Activated naive CD8-positive, alpha-beta T cell treated with anti-CD3 and anti-CD28 coated beads, Interleukin-2, amount 50 U/mL, for 24 hours (primary cell): ENCODE measurements at regions not wholly inside any gene's neighbourhood (a gene's known extent, or its start where the extent isn't known, plus 50 kb on each side); places are given as distances from the start of the nearest gene placed in this dataset.

Source experiments
- ATAC-seq: fragments of 150-1000 bp; cut with Tn5 transposase; one replicate; pipeline ENCODE4 v1.10.0; 2021
- DNase-seq: peaks from one replicate; pipeline ENCODE4 v3.0.0; 2021
- H3K27ac Mint-ChIP-seq: one replicate; pipeline ENCODE4 v1.8.0; 2021; ENCODE audit warnings: mild to moderate bottlenecking, mixed read lengths
- H3K27me3 Mint-ChIP-seq: one replicate; pipeline ENCODE4 v1.8.0; 2021; ENCODE audit warnings: mixed read lengths
- H3K36me3 Mint-ChIP-seq: one replicate; pipeline ENCODE4 v1.8.0; 2021; ENCODE audit warnings: low read depth, mixed read lengths
- H3K4me1 Mint-ChIP-seq: one replicate; pipeline ENCODE4 v1.8.0; 2021; ENCODE audit warnings: mixed read lengths
- H3K4me3 Mint-ChIP-seq: one replicate; pipeline ENCODE4 v1.8.0; 2021; ENCODE audit warnings: mild to moderate bottlenecking, moderate library complexity, mixed read lengths
- H3K9me3 Mint-ChIP-seq: one replicate; pipeline ENCODE4 v1.8.0; 2021; ENCODE audit warnings: mixed read lengths

GRCh38 chr15:96422125-96422524 lies 91.6 kb downstream of the NR2F2 start:
- DNase-seq (no peak), ATAC-seq (no peak)
- no peaks in the 10 kb centered on the region for H3K4me1 Mint-ChIP-seq
- H3K27ac Mint-ChIP-seq = no peak overlapping the region
- no peak overlapping the region for H3K4me3 Mint-ChIP-seq
- H3K36me3 Mint-ChIP-seq = no peaks in the 10 kb centered on the region
- H3K27me3 Mint-ChIP-seq = peaks cover 48% of the 10 kb centered on the region
- peaks cover 8% of the 10 kb centered on the region for H3K9me3 Mint-ChIP-seq

- H3K4me1 Mint-ChIP-seq = no peaks in the 10 kb centered on the region
- H3K9me3 Mint-ChIP-seq = peaks cover 8% of the 10 kb centered on the region
- H3K4me3 Mint-ChIP-seq = no peak overlapping the region
- no peaks in the 10 kb centered on the region for H3K36me3 Mint-ChIP-seq
- no peak overlapping the region for H3K27ac Mint-ChIP-seq
- DNase-seq = no peak
- ATAC-seq = no peak
- H3K27me3 Mint-ChIP-seq = peaks cover 24% of the 10 kb centered on the region
Measured at GRCh38 chr15:96424674-96425073, 94.2 kb downstream of the NR2F2 start.

DNA sequence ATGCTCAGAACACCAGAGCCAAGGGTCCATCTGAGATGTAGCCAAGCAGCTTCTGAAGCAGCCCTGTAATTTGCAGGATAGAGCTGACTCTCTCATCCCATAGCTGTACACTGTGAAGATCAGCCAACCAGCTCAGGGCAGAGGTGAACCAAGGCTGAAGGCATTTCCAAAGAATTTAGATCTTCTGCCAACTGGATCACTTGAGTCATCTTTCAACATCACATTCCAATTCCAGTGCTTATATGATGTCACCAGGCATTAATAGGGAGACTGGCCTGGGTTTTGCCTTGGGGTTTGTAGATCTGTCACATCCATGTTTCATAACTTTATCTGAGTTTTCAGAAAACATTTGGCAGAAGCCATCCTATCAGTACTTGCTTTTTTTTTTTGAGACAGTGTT lies 98.2 kb downstream of the NR2F2 start:
- H3K27me3 Mint-ChIP-seq = peaks cover 4% of the 10 kb centered on the region
- DNase-seq = no peak
- no peaks in the 10 kb centered on the region for H3K36me3 Mint-ChIP-seq
- ATAC-seq = no peak
- no peak overlapping the region for H3K27ac Mint-ChIP-seq
- no peak overlapping the region for H3K4me3 Mint-ChIP-seq
- H3K4me1 Mint-ChIP-seq = no peaks in the 10 kb centered on the region
- peaks cover 3% of the 10 kb centered on the region for H3K9me3 Mint-ChIP-seq

GRCh38 chr15:96431786-96432185 lies 101.3 kb downstream of the NR2F2 start:
- no peaks in the 10 kb centered on the region for H3K4me1 Mint-ChIP-seq
- DNase-seq (no peak), ATAC-seq (no peak)
- no peaks in the 10 kb centered on the region for H3K9me3 Mint-ChIP-seq
- H3K4me3 Mint-ChIP-seq = no peak overlapping the region
- no peak overlapping the region for H3K27ac Mint-ChIP-seq
- H3K27me3 Mint-ChIP-seq = peaks cover 3% of the 10 kb centered on the region
- no peaks in the 10 kb centered on the region for H3K36me3 Mint-ChIP-seq

DNA sequence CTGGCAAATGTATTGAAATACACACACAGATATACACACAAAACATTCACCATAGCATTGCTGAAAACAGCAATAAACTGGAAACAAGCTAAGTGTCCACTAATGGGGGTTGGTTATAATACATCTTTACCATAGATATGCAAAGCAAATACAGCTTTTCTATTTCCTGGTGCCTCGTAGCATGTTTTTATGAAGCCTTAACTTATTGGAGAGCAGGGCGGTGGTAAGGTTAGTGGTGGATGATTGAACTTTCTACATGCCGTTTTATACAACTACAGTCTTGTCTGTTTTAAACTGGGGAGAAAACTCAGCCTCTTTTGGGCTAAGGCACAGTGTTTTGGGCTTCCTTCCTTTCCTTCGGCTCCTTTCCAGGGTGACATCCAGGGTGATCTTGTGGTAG lies 104.5 kb downstream of the NR2F2 start:
- Mint-ChIP-seq H3K27me3 (peaks cover 3% of the 10 kb centered on the region), H3K4me1 (no peaks in the 10 kb centered on the region), H3K36me3 (no peaks in the 10 kb centered on the region), H3K27ac (no peak overlapping the region), H3K9me3 (no peaks in the 10 kb centered on the region), H3K4me3 (no peak overlapping the region)
- no peak for DNase-seq
- ATAC-seq = no peak

- Mint-ChIP-seq H3K4me1 (no peaks in the 10 kb centered on the region), H3K4me3 (no peak overlapping the region), H3K27ac (no peak overlapping the region), H3K9me3 (no peaks in the 10 kb centered on the region), H3K27me3 (peaks cover 3% of the 10 kb centered on the region), H3K36me3 (no peaks in the 10 kb centered on the region)
- ATAC-seq = no peak
- DNase-seq = no peak
Measured at GRCh38 chr15:96435841-96436240, 105.3 kb downstream of the NR2F2 start.

- no peak for ATAC-seq
- Mint-ChIP-seq H3K36me3 (no peaks in the 10 kb centered on the region), H3K4me1 (no peaks in the 10 kb centered on the region), H3K27ac (no peak overlapping the region), H3K27me3 (no peaks in the 10 kb centered on the region), H3K4me3 (no peak overlapping the region), H3K9me3 (peaks cover 10% of the 10 kb centered on the region)
- DNase-seq = no peak
Measured at GRCh38 chr15:96440978-96441377, 110.5 kb downstream of the NR2F2 start.

DNA sequence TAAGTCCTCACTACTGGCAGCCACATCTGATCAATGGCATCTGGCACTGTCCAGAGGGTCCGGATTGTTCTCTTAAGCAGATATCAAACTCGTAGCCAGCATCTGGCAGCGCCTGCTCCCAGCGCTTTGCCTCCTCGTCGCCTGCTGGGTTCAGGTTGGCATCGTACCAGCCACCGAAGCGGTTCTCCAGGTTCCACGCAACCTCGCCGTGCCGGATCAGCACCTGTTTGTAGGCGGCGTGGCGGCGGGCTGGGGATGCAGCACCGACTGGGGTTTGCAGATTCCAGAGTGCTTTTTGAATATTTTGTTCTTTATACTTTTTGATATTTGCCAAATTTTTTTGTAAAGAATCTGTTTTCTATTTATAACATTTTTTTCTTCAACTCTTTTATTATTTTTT lies 111.6 kb downstream of the NR2F2 start:
- ATAC-seq = no peak
- peaks cover 10% of the 10 kb centered on the region for H3K9me3 Mint-ChIP-seq
- H3K4me3 Mint-ChIP-seq = no peak overlapping the region
- no peaks in the 10 kb centered on the region for H3K27me3 Mint-ChIP-seq
- DNase-seq = no peak
- H3K4me1 Mint-ChIP-seq = no peaks in the 10 kb centered on the region
- no peaks in the 10 kb centered on the region for H3K36me3 Mint-ChIP-seq
- no peak overlapping the region for H3K27ac Mint-ChIP-seq

DNA sequence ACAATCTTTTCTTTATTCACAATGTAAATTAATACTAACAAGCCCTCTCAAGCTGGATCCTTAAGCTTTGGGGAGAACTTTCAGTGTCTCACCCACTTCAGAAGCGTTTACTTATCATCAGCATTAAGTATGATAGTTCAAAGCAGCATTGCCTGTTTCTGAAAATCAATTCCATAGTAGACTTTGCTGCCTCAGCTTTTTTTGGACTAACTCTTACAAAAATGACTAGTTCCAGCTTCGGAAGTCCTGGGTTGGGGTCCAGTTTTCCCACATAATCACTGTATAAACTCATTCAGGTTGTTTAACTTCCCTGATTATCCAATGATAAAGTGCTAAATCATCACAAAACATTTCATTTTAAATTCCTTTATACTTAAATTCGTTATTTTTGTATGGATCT lies 114.4 kb downstream of the NR2F2 start:
- Mint-ChIP-seq H3K27ac (no peak overlapping the region), H3K4me3 (no peak overlapping the region), H3K4me1 (no peaks in the 10 kb centered on the region), H3K36me3 (no peaks in the 10 kb centered on the region), H3K9me3 (peaks cover 10% of the 10 kb centered on the region), H3K27me3 (peaks cover 7% of the 10 kb centered on the region)
- no peak for DNase-seq
- no peak for ATAC-seq

GRCh38 chr15:96448923-96449322 lies 118.4 kb downstream of the NR2F2 start:
- ATAC-seq = no peak
- no peak overlapping the region for H3K4me3 Mint-ChIP-seq
- H3K27me3 Mint-ChIP-seq = peaks cover 12% of the 10 kb centered on the region
- DNase-seq = no peak
- H3K36me3 Mint-ChIP-seq = no peaks in the 10 kb centered on the region
- H3K27ac Mint-ChIP-seq = no peak overlapping the region
- no peaks in the 10 kb centered on the region for H3K4me1 Mint-ChIP-seq
- H3K9me3 Mint-ChIP-seq = peaks cover 4% of the 10 kb centered on the region

DNA sequence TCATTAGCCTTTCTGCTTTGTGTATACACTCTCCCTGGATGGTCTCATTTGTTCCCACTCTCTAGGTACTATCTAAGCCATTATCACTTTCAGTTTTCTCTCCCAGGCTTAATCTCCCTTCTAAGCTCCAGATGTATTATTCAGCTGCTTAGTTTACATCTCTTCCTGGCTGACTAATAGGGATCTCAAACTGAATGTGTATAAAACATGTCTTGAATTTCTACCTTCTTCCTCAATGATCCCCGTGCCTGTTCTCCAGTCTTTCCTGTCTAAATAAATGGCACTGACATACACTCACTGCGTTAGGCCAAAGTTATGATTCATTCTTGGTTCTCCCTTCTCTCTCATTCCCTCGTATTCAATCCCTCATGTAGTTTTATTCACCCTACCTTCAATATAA lies 127.3 kb downstream of the NR2F2 start:
- Mint-ChIP-seq H3K4me3 (no peak overlapping the region), H3K36me3 (no peaks in the 10 kb centered on the region), H3K27ac (no peak overlapping the region), H3K9me3 (no peaks in the 10 kb centered on the region), H3K27me3 (peaks cover 15% of the 10 kb centered on the region), H3K4me1 (no peaks in the 10 kb centered on the region)
- ATAC-seq (no peak), DNase-seq (no peak)

DNA sequence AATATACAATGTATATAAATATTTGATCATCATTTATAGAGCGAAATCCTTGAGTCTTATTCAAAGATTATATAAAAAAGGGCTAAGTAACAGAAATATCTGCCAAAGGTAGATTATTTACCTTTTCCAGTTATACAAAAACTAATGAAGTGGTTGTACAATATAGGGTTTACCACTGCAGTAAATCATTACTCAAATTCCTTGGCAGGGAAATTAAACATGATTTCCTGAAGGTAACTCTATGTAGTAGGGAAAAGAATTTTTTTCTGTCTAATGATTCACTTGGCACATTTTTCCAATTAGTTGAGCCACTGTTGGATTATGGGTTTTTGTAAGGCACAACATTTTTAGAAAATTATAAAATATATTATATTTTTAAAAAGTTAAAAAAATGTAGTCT lies 129.6 kb downstream of the NR2F2 start:
- no peak overlapping the region for H3K4me3 Mint-ChIP-seq
- H3K4me1 Mint-ChIP-seq = no peaks in the 10 kb centered on the region
- no peaks in the 10 kb centered on the region for H3K9me3 Mint-ChIP-seq

DNA sequence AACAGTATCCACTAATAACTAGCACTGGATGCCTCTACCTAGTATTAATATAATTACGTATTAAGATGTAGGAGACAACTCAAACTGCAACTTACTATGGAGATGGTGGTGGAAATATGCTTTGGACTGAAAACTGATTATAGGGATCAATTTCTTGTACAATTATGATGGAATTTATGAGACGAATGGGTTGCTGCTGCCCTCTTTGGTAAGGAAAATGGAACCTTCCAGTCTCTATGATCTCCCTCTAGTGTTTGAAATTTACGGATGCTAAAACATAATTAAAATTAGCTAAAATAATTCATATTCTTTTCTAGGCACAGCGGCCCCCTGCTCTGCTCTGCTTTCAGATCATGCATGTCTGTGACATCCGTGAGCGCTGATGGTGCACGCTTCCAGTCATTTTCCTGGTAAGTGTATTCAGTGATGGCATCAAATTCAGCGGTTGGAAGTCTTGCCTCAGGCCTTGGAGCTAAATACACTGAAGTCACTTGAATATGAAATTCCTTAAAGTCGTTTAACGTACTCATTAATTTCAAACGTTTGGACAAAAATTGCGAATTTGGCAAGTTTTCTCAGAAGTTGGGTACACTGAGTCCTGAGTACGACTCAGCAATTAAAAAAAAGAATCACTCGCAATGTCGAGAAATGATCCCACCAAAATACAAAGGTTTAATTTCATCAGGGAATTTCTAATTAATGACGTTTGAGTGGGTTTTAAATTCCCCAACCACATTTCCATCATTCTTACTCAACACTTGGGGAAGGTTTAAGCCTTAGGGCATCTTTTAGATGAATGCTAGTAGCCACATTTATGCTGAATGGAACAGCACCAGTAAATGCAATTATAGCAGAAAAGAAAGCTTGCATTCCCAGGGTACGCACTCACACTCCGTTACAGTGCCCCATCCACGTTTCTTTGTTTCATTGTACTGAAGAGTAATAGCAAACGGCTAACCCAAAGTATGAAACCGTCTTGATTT lies 132.6 kb downstream of the NR2F2 start:
- no peaks in the 10 kb centered on the region for H3K4me1 Mint-ChIP-seq
- no peaks in the 10 kb centered on the region for H3K9me3 Mint-ChIP-seq
- no peak overlapping the region for H3K27ac Mint-ChIP-seq
- H3K27me3 Mint-ChIP-seq = peaks cover 6% of the 10 kb centered on the region
- H3K4me3 Mint-ChIP-seq = no peak overlapping the region
- H3K36me3 Mint-ChIP-seq = no peaks in the 10 kb centered on the region
- ATAC-seq (no peak), DNase-seq (no peak)

More for the DNA sequence above, 129.6 kb downstream of the NR2F2 start:
- no peaks in the 10 kb centered on the region for H3K36me3 Mint-ChIP-seq
- peaks cover 10% of the 10 kb centered on the region for H3K27me3 Mint-ChIP-seq
- ATAC-seq (no peak), DNase-seq (no peak)
- H3K27ac Mint-ChIP-seq = no peak overlapping the region

DNA sequence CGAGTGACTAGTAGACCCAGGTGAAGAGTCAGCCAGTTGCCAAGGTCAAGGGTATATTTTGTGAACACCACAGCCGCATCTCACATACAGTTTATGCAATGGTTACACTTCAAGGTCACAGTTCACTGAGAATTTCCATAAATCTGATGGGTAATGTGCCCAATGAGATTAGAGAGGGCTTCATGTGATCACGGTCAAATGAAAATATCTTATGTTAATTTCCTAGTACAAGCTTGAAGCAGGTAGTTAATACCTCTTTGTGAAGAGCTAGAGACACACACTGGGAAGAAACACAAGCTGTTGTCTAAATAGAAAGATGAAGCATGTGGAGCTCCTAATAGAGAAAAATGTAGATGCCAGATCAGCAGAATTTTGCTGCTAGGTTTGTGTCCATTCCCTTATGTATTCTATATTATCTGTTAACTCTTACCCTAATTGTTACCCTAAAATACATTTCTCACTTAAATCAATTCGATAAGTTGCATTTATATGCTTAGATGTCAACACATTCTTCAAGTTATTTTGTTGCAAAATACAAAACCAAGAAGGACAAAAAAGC lies 136.0 kb downstream of the NR2F2 start:
- no peak overlapping the region for H3K27ac Mint-ChIP-seq
- DNase-seq (no peak), ATAC-seq (no peak)
- H3K36me3 Mint-ChIP-seq = no peaks in the 10 kb centered on the region
- H3K9me3 Mint-ChIP-seq = peaks cover 5% of the 10 kb centered on the region
- H3K4me3 Mint-ChIP-seq = no peak overlapping the region
- peaks cover 6% of the 10 kb centered on the region for H3K27me3 Mint-ChIP-seq
- no peaks in the 10 kb centered on the region for H3K4me1 Mint-ChIP-seq

DNA sequence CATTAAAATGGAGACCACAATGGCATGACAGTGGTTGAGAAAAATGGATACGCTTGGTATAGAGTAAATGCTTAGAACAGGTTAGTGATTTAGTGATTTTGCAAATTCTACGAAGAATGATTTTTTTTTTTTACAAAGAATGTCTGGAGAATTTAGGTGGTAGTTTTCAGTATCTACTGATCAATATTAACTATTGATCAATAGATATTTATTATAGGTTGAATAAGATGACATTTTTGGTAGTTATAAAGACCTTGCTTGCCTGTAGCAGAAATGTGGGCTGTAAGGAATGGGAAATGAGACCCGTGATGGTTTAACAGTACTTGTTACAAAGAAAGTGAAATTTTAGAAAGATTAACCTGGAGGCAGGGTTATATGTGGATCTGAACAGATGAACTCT lies 137.5 kb downstream of the NR2F2 start:
- no peak for DNase-seq
- Mint-ChIP-seq H3K27ac (no peak overlapping the region), H3K36me3 (no peaks in the 10 kb centered on the region), H3K27me3 (peaks cover 6% of the 10 kb centered on the region), H3K4me3 (no peak overlapping the region), H3K9me3 (peaks cover 5% of the 10 kb centered on the region), H3K4me1 (no peaks in the 10 kb centered on the region)
- ATAC-seq = no peak
